ENCODE measurements at regions not wholly inside any gene's neighbourhood (a gene's known extent, or its start where the extent isn't known, plus 50 kb on each side); places are given as distances from the start of the nearest gene placed in this dataset.

GRCh38 chr7:35422715-35423114 lies 168.8 kb upstream of the TBX20 start:
- TF ChIP-seq CREB1 (IDR thresholded peaks at IDR 0.05; ENCODE audit: low read depth), result no peak
- TF ChIP-seq EP300 (IDR thresholded peaks at IDR 0.05; ENCODE audit: borderline replicate concordance), result no peak
- TF ChIP-seq TAF1 (IDR thresholded peaks at IDR 0.05; ENCODE audit: low read depth), result no peak
- TF ChIP-seq, protein P1, sequence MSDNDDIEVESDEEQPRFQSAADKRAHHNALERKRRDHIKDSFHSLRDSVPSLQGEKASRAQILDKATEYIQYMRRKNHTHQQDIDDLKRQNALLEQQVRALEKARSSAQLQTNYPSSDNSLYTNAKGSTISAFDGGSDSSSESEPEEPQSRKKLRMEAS (IDR thresholded peaks at IDR 0.05), result no peak
- TF ChIP-seq CEBPB (IDR thresholded peaks at IDR 0.05), result no peak
- no peak for TF ChIP-seq NFIC (IDR thresholded peaks at IDR 0.05)
- no peak for TF ChIP-seq REST (IDR thresholded peaks at IDR 0.05; ENCODE audit: low read depth)
- no peak for TF ChIP-seq RAD21 (IDR thresholded peaks at IDR 0.05; ENCODE audit: low read depth)
- no peak for TF ChIP-seq FOXM1 (IDR thresholded peaks at IDR 0.05; ENCODE audit: borderline replicate concordance, low read depth)
- no peak for TF ChIP-seq TEAD4 (IDR thresholded peaks at IDR 0.05)
- TF ChIP-seq EGR1 (IDR thresholded peaks at IDR 0.05), result no peak
- no peak for TF ChIP-seq ZBTB7A (IDR thresholded peaks at IDR 0.05; ENCODE audit: low read depth)
- no peak for TF ChIP-seq TCF12 (IDR thresholded peaks at IDR 0.05; ENCODE audit: low read depth)
- TF ChIP-seq YY1 (IDR thresholded peaks at IDR 0.05; ENCODE audit: low read depth), result no peak
